HepG2 (cell line): ENCODE measurements at regions not wholly inside any gene's neighbourhood (a gene's known extent, or its start where the extent isn't known, plus 50 kb on each side); places are given as distances from the start of the nearest gene placed in this dataset.

ENCODE experiments used
- ATAC-seq: fragments of 200-7000 bp; cut with Tn5 transposase; 3 replicates; pipeline ENCODE4 v1.9.1; 2020; ENCODE audit warnings: mild to moderate bottlenecking, moderate library complexity
- BruUV-seq: library from RNA; stranded (reverse); fragments of 400-500 nt; replicated peaks from 2 replicates; lab custom pipeline; 2021; lab: Mats Ljungman, UMichigan
- CTCF ChIA-PET: fragments of 300-600 bp; formaldehyde crosslinking; extraction: SDS; loops from one replicate; lab custom pipeline; 2021; ENCODE audit warnings: low total read pairs, inconsistent platforms, low intra/inter-chr PET ratio; lab: Yijun Ruan, JAX
- POLR2A ChIA-PET: fragments of 350-600 bp; sonication (Branson Sonifier 250); formaldehyde crosslinking; loops from one replicate; lab custom pipeline; 2020; ENCODE audit warnings: antibody characterized with exemption, inconsistent platforms; lab: Yijun Ruan, JAX
- DNase-seq: peaks from one replicate; pipeline ENCODE4 v3.0.0-alpha.2; 2015; ENCODE audit warnings: low spot score
- FAIRE-seq: peaks from 3 replicates; lab custom pipeline; 2011; peaks lifted over from hg19 to GRCh38; lab: Jason Lieb, UNC
- H2AFZ ChIP-seq: one replicate; pipeline ENCODE4 v1.6.1; 2011; ENCODE audit warnings: low read length, inconsistent platforms
- H3K27ac ChIP-seq: fragments of 300-600 bp; 3 replicates; pipeline ENCODE4 v1.8.0; 2011; ENCODE audit warnings: mixed run types, mild to moderate bottlenecking, mixed read lengths, low read length, inconsistent platforms; ENCODE audit not compliant: insufficient read depth; ENCODE audit errors: extremely low read length
- H3K27me3 ChIP-seq, 2 experiments: fragments of 200-600 bp in 1 of 2; 2 replicates in 1 of 2; 3 replicates in 1 of 2; pipeline versions ENCODE4 v1.6.0 to v1.8.0; 2011; ENCODE audit warnings: low read length in 2 of 2, mild to moderate bottlenecking in 2 of 2, moderate library complexity in 2 of 2, inconsistent platforms in 1 of 2; ENCODE audit not compliant: insufficient read depth in 2 of 2, control insufficient read depth in 1 of 2
- H3K36me3 ChIP-seq, 2 experiments: fragments of 200-600 bp in 1 of 2; replicated peaks in 1 of 2; 2 replicates in 1 of 2; 3 replicates in 1 of 2; pipeline versions ENCODE4 v1.5.1 to v1.8.0; 2011; ENCODE audit warnings: low read length in 2 of 2, inconsistent platforms in 1 of 2; ENCODE audit not compliant: insufficient read depth in 2 of 2, control insufficient read depth in 1 of 2
- H3K4me1 ChIP-seq: 2 replicates; pipeline ENCODE4 v1.5.1; 2012; ENCODE audit warnings: low read length, inconsistent platforms; ENCODE audit not compliant: insufficient read depth
- H3K4me2 ChIP-seq: 2 replicates; pipeline ENCODE4 v1.6.0; 2011; ENCODE audit warnings: low read depth, low read length, inconsistent platforms
- H3K4me3 ChIP-seq, 3 experiments: fragments of 200-600 bp in 1 of 3; sonication (generic), shearing (Covaris generic) in 1 of 3; replicated peaks in 1 of 3; 2 replicates each; pipeline ENCODE4 v1.5.1; 2011 to 2016; ENCODE audit warnings: low read length in 3 of 3, inconsistent platforms in 2 of 3, low read depth in 2 of 3, mild to moderate bottlenecking in 2 of 3, control low read depth in 1 of 3, mixed read lengths in 1 of 3; ENCODE audit not compliant: insufficient read depth in 1 of 3
- H3K79me2 ChIP-seq: one replicate; pipeline ENCODE4 v1.6.1; 2011; ENCODE audit warnings: low read length, inconsistent platforms; ENCODE audit not compliant: insufficient read depth
- H3K9ac ChIP-seq: 2 replicates; pipeline ENCODE4 v1.6.0; 2011; ENCODE audit warnings: mild to moderate bottlenecking, low read depth, low read length, inconsistent platforms; ENCODE audit not compliant: insufficient read depth
- H3K9me3 ChIP-seq: 2 replicates; pipeline ENCODE4 v1.5.1; 2012; ENCODE audit warnings: mild to moderate bottlenecking, low read length
- H4K20me1 ChIP-seq: 2 replicates; pipeline ENCODE4 v1.6.0; 2011; ENCODE audit warnings: inconsistent platforms, mild to moderate bottlenecking, low read length, moderate library complexity; ENCODE audit not compliant: insufficient read depth
- AHDC1 ChIP-seq: sonication (generic); formaldehyde crosslinking; IDR thresholded peaks from 2 replicates; pipeline ENCODE4 v1.5.1; 2020; ENCODE audit warnings: mild to moderate bottlenecking, missing genetic modification reagents, borderline replicate concordance
- CAMTA2 ChIP-seq: sonication (generic); formaldehyde crosslinking; IDR thresholded peaks from 2 replicates; pipeline ENCODE4 v1.4.0; 2020; ENCODE audit warnings: mild to moderate bottlenecking, missing genetic modification reagents, borderline replicate concordance
- GZF1 ChIP-seq: sonication (generic); formaldehyde crosslinking; IDR thresholded peaks from 2 replicates; pipeline ENCODE4 v1.5.1; 2020; ENCODE audit warnings: mild to moderate bottlenecking, missing genetic modification reagents
- MBNL3 ChIP-seq: fragments of 250-450 bp; sonication (Bioruptor Pico); conservative IDR thresholded peaks from 2 replicates; pipeline ENCODE4 v1.8.0; 2022; ENCODE audit warnings: mild to moderate bottlenecking, inconsistent platforms
- MEIS2 ChIP-seq: sonication (generic); formaldehyde crosslinking; IDR thresholded peaks from 2 replicates; pipeline ENCODE4 v1.9.0; 2021; ENCODE audit warnings: mild to moderate bottlenecking, missing genetic modification reagents
- RAD51 ChIP-seq: fragments of 450-650 bp; IDR thresholded peaks from 2 replicates; pipeline ENCODE4 v1.6.1; 2016; ENCODE audit warnings: borderline replicate concordance
- SMYD3 ChIP-seq: sonication (generic); formaldehyde crosslinking; IDR thresholded peaks from 2 replicates; pipeline ENCODE4 v1.8.1; 2023; ENCODE audit warnings: mild to moderate bottlenecking, missing genetic modification reagents
- SRY ChIP-seq: sonication (generic); formaldehyde crosslinking; IDR thresholded peaks from 2 replicates; pipeline ENCODE4 v1.8.0; 2022; ENCODE audit warnings: mild to moderate bottlenecking, missing genetic modification reagents
- ZBTB21 ChIP-seq: sonication (generic); formaldehyde crosslinking; IDR thresholded peaks from 2 replicates; pipeline ENCODE4 v1.4.0; 2020; ENCODE audit warnings: missing genetic modification reagents
- ZFP37 ChIP-seq: sonication (generic); formaldehyde crosslinking; IDR thresholded peaks from 2 replicates; pipeline ENCODE4 v1.4.0; 2020; ENCODE audit warnings: missing genetic modification reagents, borderline replicate concordance
- ZNF329 ChIP-seq: sonication (generic); formaldehyde crosslinking; IDR thresholded peaks from 2 replicates; pipeline ENCODE4 v1.9.0; 2021; ENCODE audit warnings: low read depth, mild to moderate bottlenecking, missing genetic modification reagents
- ZNF550 ChIP-seq: sonication (generic); formaldehyde crosslinking; IDR thresholded peaks from 2 replicates; pipeline ENCODE4 v1.4.0; 2020; ENCODE audit warnings: mild to moderate bottlenecking, missing genetic modification reagents, borderline replicate concordance
- ZNF576 ChIP-seq: sonication (generic); formaldehyde crosslinking; IDR thresholded peaks from 2 replicates; pipeline ENCODE4 v1.4.0; 2020; ENCODE audit warnings: mild to moderate bottlenecking, missing genetic modification reagents
- ZNF678 ChIP-seq: sonication (generic); formaldehyde crosslinking; IDR thresholded peaks from 2 replicates; pipeline ENCODE4 v1.4.0; 2020; ENCODE audit warnings: mild to moderate bottlenecking, missing genetic modification reagents
- ZNF724P ChIP-seq: sonication (generic); formaldehyde crosslinking; IDR thresholded peaks from 2 replicates; pipeline ENCODE4 v1.8.0; 2022; ENCODE audit warnings: missing genetic modification reagents, borderline replicate concordance
- ZNF776 ChIP-seq: sonication (generic); formaldehyde crosslinking; IDR thresholded peaks from 2 replicates; pipeline ENCODE4 v1.4.0; 2020; ENCODE audit warnings: mild to moderate bottlenecking, missing genetic modification reagents
- WGBS: methylation state at CpG from one replicate; pipeline ENCODE4 v1.1.6; 2017; ENCODE audit warnings: low lambda C conversion rate; 5-methylcytosine and 5-hydroxymethylcytosine counted together
- in situ Hi-C: cut with HindIII; loops from 2 replicates; pipeline ENCODE4 v1.10.0; 2017; ENCODE audit warnings: low pct_unique_long_range_greater_than_20kb; ENCODE audit not compliant: extremely low pct_ligation_motif_present
- intact Hi-C: fragments of 100-400 bp; cut with micrococcal nuclease; formaldehyde crosslinking; loops from one replicate; pipeline ENCODE4 v1.10.0; 2022; ENCODE audit not compliant: unreplicated experiment

- Histone ChIP-seq H3K9me3 (no peaks in the 10 kb centered on the region), H2AFZ (no peak overlapping the region), H3K9ac (no peak overlapping the region), H3K4me2 (no peak overlapping the region), H3K36me3 (no peaks in the 10 kb centered on the region), H3K4me1 (peaks cover 64% of the 10 kb centered on the region), H3K27ac (no peak overlapping the region), H3K4me3 (no peak overlapping the region), H3K79me2 (no peaks in the 10 kb centered on the region), H3K27me3 (peaks cover 0 to 28% of the 10 kb centered on the region in 2 experiments; a peak in 3 of 5 replicates), H4K20me1 (no peaks in the 10 kb centered on the region)
- in situ Hi-C loops (no loop called here), intact Hi-C loops (no loop called here)
- BruUV-seq = no TSS peak
- TF ChIP-seq AHDC1 (CRISPR knock-in tag) (no peak), ZFP37 (CRISPR knock-in tag) (no peak), ZBTB21 (CRISPR knock-in tag) (no peak), ZNF776 (CRISPR knock-in tag) (no peak), ZNF576 (no peak), ZNF724P (CRISPR knock-in tag) (no peak), SMYD3 (CRISPR knock-in tag) (no peak), CAMTA2 (CRISPR knock-in tag) (no peak), ZNF550 (CRISPR knock-in tag) (no peak), RAD51 (no peak), MBNL3 (CRISPR knock-in tag) (no peak), ZNF678 (CRISPR knock-in tag) (no peak), MEIS2 (CRISPR knock-in tag) (no peak), ZNF329 (CRISPR knock-in tag) (no peak), GZF1 (no peak), SRY (CRISPR knock-in tag) (no peak)
- whole genome bisulfite sequencing = 70% methylated on average over 7 of the region's 7 CpGs
- CTCF ChIA-PET = no interaction called here
- POLR2A ChIA-PET = no interaction called here
- DNase-seq = no peak
- no peak for FAIRE-seq
- no peak for ATAC-seq
Measured at GRCh38 chr11:71305041-71305440, 52.7 kb upstream of the SHANK2 start.
